ENCODE measurements at regions not wholly inside any gene's neighbourhood (a gene's known extent, or its start where the extent isn't known, plus 50 kb on each side); places are given as distances from the start of the nearest gene placed in this dataset.

GRCh38 chr11:80621871-80622270, 1181.0 kb upstream of the TENM4 start:
- H2BK12ac ChIP-seq (ENCODE audit: low read depth, low read length): no peak overlapping the region
- H3K9ac ChIP-seq (replicated peaks in 1 of 4; ENCODE audit: extremely low read depth in 1 of 4, low read depth in 3 of 4, low read length in 3 of 4): no peak overlapping the region
- H3K56ac ChIP-seq (replicated peaks; ENCODE audit: insufficient read length, low read depth, low read length): no peak overlapping the region
- H3K9me3 ChIP-seq (ENCODE audit: insufficient read depth in 2 of 2, low read depth in 1 of 2, low read length in 1 of 2): no peaks in the 10 kb centered on the region
- H4K5ac ChIP-seq (ENCODE audit: insufficient read length, low read depth, low read length): no peak overlapping the region
- WGBS, 2 experiments (ENCODE audit: extremely low coverage in 1 of 2, insufficient coverage in 1 of 2, insufficient read length in 1 of 2, insufficient replicate concordance in 2 of 2, low coverage in 1 of 2, low lambda C conversion rate in 2 of 2, missing lambda C conversion rate in 1 of 2): 94% methylated on average over 3 of the region's 3 CpGs; no CpG with 5 or more reads in 1 of the 2 experiments
- no peak overlapping the region for H3K18ac ChIP-seq (ENCODE audit: extremely low read depth, low read length)
- no peaks in the 10 kb centered on the region for H3K79me1 ChIP-seq (ENCODE audit: low read depth, low read length)
- no peak overlapping the region for H3K4me2 ChIP-seq (ENCODE audit: insufficient read depth in 1 of 2, low read depth in 2 of 2, low read length in 2 of 2)
- DNase-seq (ENCODE audit: low read depth in 1 of 2, low spot score in 2 of 2) (no peak), FAIRE-seq (no peak)
- no peak overlapping the region for H2AFZ ChIP-seq (ENCODE audit: low read length)
- H2BK5ac ChIP-seq (ENCODE audit: low read depth, low read length): no peak overlapping the region
- H3K79me2 ChIP-seq (ENCODE audit: control insufficient read depth in 1 of 2, insufficient read depth in 2 of 2, low read length in 2 of 2): no peaks in the 10 kb centered on the region
- no peaks in the 10 kb centered on the region for H3K23me2 ChIP-seq (ENCODE audit: low read depth, low read length)
- H3K27ac ChIP-seq (ENCODE audit: low read depth, low read length): no peak overlapping the region
- no peak for TF ChIP-seq SP4 (IDR thresholded peaks at IDR 0.05; ENCODE audit: low read length)
- TF ChIP-seq, protein P1, sequence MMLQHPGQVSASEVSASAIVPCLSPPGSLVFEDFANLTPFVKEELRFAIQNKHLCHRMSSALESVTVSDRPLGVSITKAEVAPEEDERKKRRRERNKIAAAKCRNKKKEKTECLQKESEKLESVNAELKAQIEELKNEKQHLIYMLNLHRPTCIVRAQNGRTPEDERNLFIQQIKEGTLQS (IDR thresholded peaks at IDR 0.05; ENCODE audit: insufficient read depth, low read depth, low read length): no peak
- no peaks in the 10 kb centered on the region for H3K36me3 ChIP-seq (ENCODE audit: control insufficient read depth in 2 of 4, insufficient read depth in 4 of 4, low read length in 3 of 4)
- CTCF ChIA-PET (ENCODE audit: partially characterized antibody): no interaction called here
- H4K91ac ChIP-seq (replicated peaks; ENCODE audit: insufficient read length, low read length): no peak overlapping the region
- no peak overlapping the region for H2BK120ac ChIP-seq (replicated peaks; ENCODE audit: low read depth, low read length)
- H3K27me3 ChIP-seq (replicated peaks in 1 of 4; ENCODE audit: control insufficient read depth in 3 of 4, extremely low read depth in 1 of 4, insufficient read depth in 3 of 4, low read length in 3 of 4): no peaks in the 10 kb centered on the region
- H2AK5ac ChIP-seq (ENCODE audit: low read depth, low read length): no peak overlapping the region
- H4K20me1 ChIP-seq (replicated peaks in 1 of 2; ENCODE audit: control insufficient read depth in 1 of 2, insufficient read depth in 2 of 2, low read length in 2 of 2): no peaks in the 10 kb centered on the region
- H3K4me1 ChIP-seq (replicated peaks in 1 of 4; ENCODE audit: control insufficient read depth in 3 of 4, insufficient read depth in 4 of 4, low read length in 3 of 4): no peaks in the 10 kb centered on the region; a peak in 1 of 7 replicates
- no peak overlapping the region for H3K14ac ChIP-seq (ENCODE audit: insufficient read length)
- no peak overlapping the region for H2BK15ac ChIP-seq (ENCODE audit: low read length)
- no peak overlapping the region for H3K23ac ChIP-seq (ENCODE audit: insufficient read length)
- H2BK20ac ChIP-seq (ENCODE audit: low read length): no peak overlapping the region
- no peak overlapping the region for H3K4ac ChIP-seq (replicated peaks; ENCODE audit: insufficient read length, low read depth, low read length)
- no peak overlapping the region for H4K8ac ChIP-seq (ENCODE audit: extremely low read depth, insufficient read depth, low read length)
- POLR2A ChIA-PET (ENCODE audit: partially characterized antibody): no interaction called here
- H3K4me3 ChIP-seq (ENCODE audit: extremely low read depth in 1 of 4, insufficient read depth in 2 of 4, low read depth in 3 of 4, low read length in 4 of 4): no peak overlapping the region

All from H1 (cell line).